SK-N-SH (cell line): ENCODE measurements at regions not wholly inside any gene's neighbourhood (a gene's known extent, or its start where the extent isn't known, plus 50 kb on each side); places are given as distances from the start of the nearest gene placed in this dataset.
A peak's percentile ranks its signal among the peaks of the same experiment; 100 is the strongest.
"Not testable (repeated sequence)": the region's sequence is repeated elsewhere in the genome, so short reads cannot be mapped to it uniquely, and the experiment has no call there.

Experiments used
- CTCF ChIP-seq: fragments of 200-600 bp; sonication (generic); IDR thresholded peaks from 2 replicates; pipeline ENCODE4 v1.6.1; 2017; ENCODE audit warnings: antibody characterized with exemption, mild to moderate bottlenecking, moderate library complexity
- ELF1 ChIP-seq: IDR thresholded peaks from 2 replicates; pipeline ENCODE4 v1.4.0; 2012
- EP300 ChIP-seq, 2 experiments: IDR thresholded peaks; 2 replicates each; pipeline versions ENCODE4 v1.4.0 to v1.6.1; 2012; ENCODE audit warnings: borderline replicate concordance in 1 of 2, low read depth in 1 of 2, low read length in 1 of 2
- FOXJ3 ChIP-seq: sonication (generic); formaldehyde crosslinking; IDR thresholded peaks from 2 replicates; pipeline ENCODE4 v1.5.1; 2020; ENCODE audit warnings: mild to moderate bottlenecking, missing genetic modification reagents

- TF ChIP-seq EP300 (IDR thresholded peaks at IDR 0.05; ENCODE audit: borderline replicate concordance in 1 of 2, low read depth in 1 of 2, low read length in 1 of 2); ELF1; FOXJ3: not testable (repeated sequence)
- TF ChIP-seq CTCF: peak; percentile 62
Measured at GRCh38 chr16:88193706-88194396, 188.9 kb upstream of the ZNF469 start.
